Heart left ventricle (tissue), 16 donors: ENCODE measurements at regions not wholly inside any gene's neighbourhood (a gene's known extent, or its start where the extent isn't known, plus 50 kb on each side); places are given as distances from the start of the nearest gene placed in this dataset.
A peak's percentile ranks its signal among the peaks of the same experiment; 100 is the strongest.

Experiments used
- ATAC-seq, 4 donors: fragments of 200-7000 bp; cut with Tn5 transposase; one replicate each; pipeline ENCODE4 v1.9.1; 2020 to 2022; ENCODE audit warnings: moderate library complexity in 4 of 4, mild to moderate bottlenecking in 3 of 4, moderate number of reproducible peaks in 1 of 4
- DNase-seq, 5 donors: peaks; one replicate each; pipeline ENCODE4 v3.0.0-alpha.2; 2020
- H3K27ac ChIP-seq, 12 donors: fragments of 200-600 bp; sonication (generic) in 4 of 12; one replicate each; pipeline versions ENCODE4 v1.5.0 to v1.8.0; 2016 to 2022; ENCODE audit warnings: mild to moderate bottlenecking in 2 of 12
- H3K27me3 ChIP-seq, 9 donors: fragments of 200-600 bp; sonication (generic) in 2 of 9; one replicate each; pipeline versions ENCODE4 v1.5.1 to v1.8.0; 2016 to 2022; ENCODE audit warnings: mild to moderate bottlenecking in 3 of 9
- H3K36me3 ChIP-seq, 9 donors: fragments of 200-600 bp; sonication (generic) in 2 of 9; one replicate each; pipeline versions ENCODE4 v1.5.0 to v1.8.0; 2018 to 2022; ENCODE audit warnings: mild to moderate bottlenecking in 2 of 9
- H3K4me1 ChIP-seq, 12 donors: fragments of 200-600 bp; sonication (generic) in 4 of 12; one replicate each; pipeline versions ENCODE4 v1.5.0 to v1.8.0; 2016 to 2022; ENCODE audit warnings: mild to moderate bottlenecking in 3 of 12
- H3K4me3 ChIP-seq, 12 donors: fragments of 200-600 bp; sonication (generic) in 4 of 12; one replicate each; pipeline versions ENCODE4 v1.5.0 to v1.8.0; 2017 to 2022; ENCODE audit warnings: mild to moderate bottlenecking in 9 of 12, moderate library complexity in 4 of 12
- H3K9me3 ChIP-seq, 12 donors: fragments of 200-600 bp; sonication (generic) in 4 of 12; one replicate each; pipeline versions ENCODE4 v1.5.0 to v1.8.0; 2016 to 2022; ENCODE audit warnings: mild to moderate bottlenecking in 1 of 12
- CTCF ChIP-seq, 12 donors: fragments of 200-600 bp; sonication (generic) in 4 of 12; IDR thresholded peaks; one replicate each; pipeline versions ENCODE4 v1.5.0 to v1.8.0; 2018 to 2022; ENCODE audit warnings: antibody characterized with exemption in 12 of 12, mild to moderate bottlenecking in 5 of 12
- POLR2A ChIP-seq, 2 donors: fragments of 450-650 bp; IDR thresholded peaks; one replicate each; pipeline ENCODE4 v1.6.1; 2017; ENCODE audit warnings: antibody characterized with exemption in 2 of 2, mild to moderate bottlenecking in 2 of 2, moderate library complexity in 2 of 2
- WGBS, 4 donors: extraction: QIAGEN DNeasy Blood & Tissue Kit in 2 of 4; methylation state at CpG; one replicate each; pipeline versions ENCODE4 v1.1.5 to v1.1.7; 2013 to 2018; 5-methylcytosine and 5-hydroxymethylcytosine counted together
- intact Hi-C, 10 donors: fragments of 100-400 bp; cut with DNase I; formaldehyde crosslinking; loops; one replicate each; pipeline versions ENCODE4 v1.11.1 to v1.14.2; 2022
- donor health status: ischemic (EF 13 %, LVEDD 7.1; RV severe dilation, severe dysfunction).
- donor health status: healthy with polysubstance abuse.
- donor health status: DM: no; HTN: yes; CAD: no.
- donor health status: DM: no; HTN: no; CAD: no.
- donor health status: ischemic (EF 25% LVEDD 6.9; RV normal size, moderate dysfunction).
- donor health status: ischemic (EF 25% LVEDD 5.7; RV mildly dilated, moderate dysfunction).
- donor health status: healthy.
- donor health status: DM: yes; HTN: yes; CAD: no.
- donor health status: ischemic (EF 35%, LVEDD 5.7; RV mildly dilated, moderate dysfunction).
- donor health status: nonischemic (EF 11% LVEDD 7.7; RV severe dilation, severe dysfunction).
- donor health status: DM: yes; HTN: yes; CAD: no.
- donor health status: PGD.
- donor health status: ischemic (EF 29% LVEDD 5.4; RV normal size, mild dysfunction).
- donor health status: nonischemic (EF 23%, LVEDD 6.1; RV moderate dilation, normal function).

GRCh38 chr10:4329225-4329624, 496.8 kb upstream of the AKR1E2 start:
- peak in 1 of 4 donors; percentile 41 for ATAC-seq

GRCh38 chr10:4326647-4327046, 499.4 kb upstream of the AKR1E2 start:
- intact Hi-C loops = no loop called here
- no peak for DNase-seq
- no peaks in the 10 kb centered on the region for H3K9me3 ChIP-seq
- TF ChIP-seq CTCF (IDR thresholded peaks at IDR 0.05) (no peak), POLR2A (IDR thresholded peaks at IDR 0.05) (no peak)
- no peak for ATAC-seq
- H3K4me1 ChIP-seq = peaks cover 0 to 13% (median 1%) of the 10 kb centered on the region in 12 donors
- 92 to 96% (median 94%) methylated on average over 5 of the region's 5 CpGs for WGBS, 4 donors
- no peak overlapping the region for H3K4me3 ChIP-seq
- no peak overlapping the region for H3K27ac ChIP-seq
- no peaks in the 10 kb centered on the region for H3K27me3 ChIP-seq
- no peaks in the 10 kb centered on the region for H3K36me3 ChIP-seq

More at GRCh38 chr10:4329225-4329624, 496.8 kb upstream of the AKR1E2 start:
- DNase-seq = no peak
- no peak overlapping the region for H3K4me3 ChIP-seq
- H3K27ac ChIP-seq = peak overlapping the region in 2 of 12 donors; percentile 6 to 53
- WGBS, 4 donors = 81 to 93% (median 86%) methylated on average over 3 of the region's 3 CpGs
- H3K4me1 ChIP-seq = peaks cover 0 to 13% (median 0%) of the 10 kb centered on the region in 12 donors
- peaks cover 0 to 21% (median 0%) of the 10 kb centered on the region in 12 donors for H3K9me3 ChIP-seq
- intact Hi-C loops = no loop called here
- H3K36me3 ChIP-seq = no peaks in the 10 kb centered on the region
- H3K27me3 ChIP-seq = no peaks in the 10 kb centered on the region
- no peak for TF ChIP-seq CTCF (IDR thresholded peaks at IDR 0.05)
- no peak for TF ChIP-seq POLR2A (IDR thresholded peaks at IDR 0.05)

GRCh38 chr10:4319870-4320367, 506.1 kb upstream of the AKR1E2 start:
- Histone ChIP-seq H3K27ac (no peak overlapping the region), H3K27me3 (no peaks in the 10 kb centered on the region), H3K4me1 (peaks cover 0 to 15% (median 6%) of the 10 kb centered on the region in 12 donors), H3K9me3 (no peaks in the 10 kb centered on the region), H3K4me3 (no peak overlapping the region), H3K36me3 (no peaks in the 10 kb centered on the region)
- DNase-seq (no peak), ATAC-seq (no peak)
- 87 to 92% (median 90%) methylated on average over 8 of the region's 8 CpGs for WGBS, 4 donors
- no peak for TF ChIP-seq CTCF (IDR thresholded peaks at IDR 0.05)
- no peak for TF ChIP-seq POLR2A (IDR thresholded peaks at IDR 0.05)
- intact Hi-C loops = no loop called here

- Histone ChIP-seq H3K36me3 (no peaks in the 10 kb centered on the region), H3K27me3 (no peaks in the 10 kb centered on the region), H3K27ac (peak overlapping the region in 11 of 12 donors; percentile 21 to 82 (median 64)), H3K9me3 (no peaks in the 10 kb centered on the region), H3K4me1 (peaks cover 0 to 18% (median 7%) of the 10 kb centered on the region in 12 donors), H3K4me3 (no peak overlapping the region)
- intact Hi-C loops = no loop called here
- ATAC-seq (peak; percentile 38 to 87 (median 79)), DNase-seq (peak in 3 of 5 donors; percentile 27 to 74 (median 49))
- 65 to 76% (median 71%) methylated on average over 13 of the region's 13 CpGs for WGBS, 4 donors
- TF ChIP-seq CTCF (IDR thresholded peaks at IDR 0.05) (peak in 2 of 12 donors; percentile 25 to 29), POLR2A (IDR thresholded peaks at IDR 0.05) (no peak)
Measured at GRCh38 chr10:4316161-4316810, 509.7 kb upstream of the AKR1E2 start.
